ENCODE measurements at regions not wholly inside any gene's neighbourhood (a gene's known extent, or its start where the extent isn't known, plus 50 kb on each side); places are given as distances from the start of the nearest gene placed in this dataset.
"Not testable (repeated sequence)": the region's sequence is repeated elsewhere in the genome, so short reads cannot be mapped to it uniquely, and the experiment has no call there.

DNA sequence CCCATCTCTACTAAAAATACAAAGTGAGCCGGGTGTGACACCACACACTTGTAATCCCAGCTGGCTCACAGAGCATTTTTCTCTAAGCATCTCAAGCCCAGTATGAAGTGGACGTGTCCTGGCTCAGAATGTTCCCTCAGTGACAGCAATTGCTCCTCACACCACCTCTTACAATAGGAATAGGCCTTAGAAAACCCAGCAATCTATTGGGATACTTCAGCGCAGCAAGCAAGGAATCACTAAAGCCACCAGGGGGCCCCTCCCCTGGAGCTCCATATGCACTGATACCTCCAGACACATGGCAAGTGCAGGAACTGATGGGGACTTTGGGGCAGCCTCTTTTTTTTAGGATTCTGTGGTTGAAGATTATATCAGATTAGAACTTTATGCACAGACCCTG, 82.5 kb upstream of the GOLGA6L6 start:
- DNase-seq (ENCODE audit: low spot score), result not testable (repeated sequence)

DNA sequence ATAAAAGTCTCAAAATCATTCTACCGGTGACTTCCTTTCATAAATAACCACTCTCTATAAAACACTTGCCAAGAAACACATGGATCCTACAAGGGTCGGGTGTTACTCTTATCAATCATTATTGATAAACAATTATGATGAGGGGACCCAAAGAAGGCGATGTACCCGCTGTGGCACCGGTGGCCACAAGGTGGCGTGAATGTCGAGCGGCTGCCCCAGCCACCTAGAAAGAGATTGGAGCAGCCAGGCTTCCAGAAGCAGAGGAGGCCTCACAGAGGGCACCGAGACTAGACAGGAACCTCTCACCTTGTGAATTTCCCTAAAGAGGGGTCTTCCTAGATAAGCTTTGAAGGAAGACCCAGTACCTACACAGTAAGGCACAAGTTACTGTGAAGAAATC, 80.5 kb upstream of the GOLGA6L6 start:
- not testable (repeated sequence) for DNase-seq (ENCODE audit: low spot score)

DNA sequence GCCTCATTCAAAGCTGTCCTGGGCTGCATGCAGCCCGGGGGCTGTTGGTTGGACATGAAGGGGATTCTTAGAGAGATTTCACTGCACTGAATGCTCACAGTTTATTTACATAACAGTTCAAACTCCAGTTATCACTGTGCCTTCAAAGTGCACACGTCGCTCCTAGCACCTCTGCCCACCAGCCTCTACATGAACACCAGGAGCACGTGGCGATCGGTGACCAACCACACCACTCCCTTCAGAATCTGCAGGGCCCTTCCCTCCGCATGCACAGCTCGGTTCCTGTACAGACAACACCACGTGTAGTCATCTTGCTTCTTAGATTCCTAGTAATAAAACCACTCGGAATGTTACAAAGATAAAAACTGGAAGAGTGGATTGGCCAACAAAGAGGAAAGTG, 72.9 kb upstream of the GOLGA6L6 start:
- DNase-seq (ENCODE audit: low spot score), result not testable (repeated sequence)

DNA sequence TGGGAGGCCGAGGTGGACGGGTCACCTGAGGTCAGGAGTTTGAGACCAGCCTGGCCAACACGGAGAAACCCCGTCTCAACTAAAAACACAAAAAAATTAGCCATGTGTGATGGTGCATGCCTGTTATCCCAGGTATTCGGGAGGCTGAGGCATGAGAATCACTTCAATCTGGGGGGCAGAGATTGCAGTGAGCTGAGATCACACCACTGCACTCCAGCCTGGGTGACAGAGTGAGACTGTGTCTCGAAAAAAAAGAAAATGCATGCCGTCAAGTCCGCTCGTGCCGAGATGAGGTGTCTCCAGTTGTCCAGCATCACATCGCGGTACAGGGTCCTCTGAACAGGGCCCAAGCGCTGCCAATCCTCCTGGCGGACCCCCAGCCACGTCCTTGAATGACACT, 71.2 kb upstream of the GOLGA6L6 start:
- not testable (repeated sequence) for DNase-seq (ENCODE audit: low spot score)

DNA sequence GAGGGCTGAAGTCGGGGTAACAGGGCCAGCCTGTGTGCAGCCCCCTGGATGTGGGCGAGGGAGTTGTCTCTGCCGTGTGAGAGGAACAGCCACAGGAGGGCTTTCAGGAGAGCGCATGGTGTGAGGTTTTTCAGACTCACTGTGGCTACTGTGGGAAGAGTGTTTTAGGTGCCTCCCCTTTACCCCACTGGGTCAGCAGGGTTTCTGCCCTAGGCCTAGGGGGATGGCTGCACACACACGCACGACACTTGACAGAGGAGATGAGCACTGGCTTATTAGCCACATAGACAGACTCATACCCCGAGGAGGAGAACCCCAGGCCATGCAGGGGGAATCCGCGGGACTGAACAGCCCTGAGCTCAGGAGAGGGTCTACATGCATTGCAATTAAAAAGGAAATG, 70.8 kb upstream of the GOLGA6L6 start:
- not testable (repeated sequence) for DNase-seq (ENCODE audit: low spot score)

DNA sequence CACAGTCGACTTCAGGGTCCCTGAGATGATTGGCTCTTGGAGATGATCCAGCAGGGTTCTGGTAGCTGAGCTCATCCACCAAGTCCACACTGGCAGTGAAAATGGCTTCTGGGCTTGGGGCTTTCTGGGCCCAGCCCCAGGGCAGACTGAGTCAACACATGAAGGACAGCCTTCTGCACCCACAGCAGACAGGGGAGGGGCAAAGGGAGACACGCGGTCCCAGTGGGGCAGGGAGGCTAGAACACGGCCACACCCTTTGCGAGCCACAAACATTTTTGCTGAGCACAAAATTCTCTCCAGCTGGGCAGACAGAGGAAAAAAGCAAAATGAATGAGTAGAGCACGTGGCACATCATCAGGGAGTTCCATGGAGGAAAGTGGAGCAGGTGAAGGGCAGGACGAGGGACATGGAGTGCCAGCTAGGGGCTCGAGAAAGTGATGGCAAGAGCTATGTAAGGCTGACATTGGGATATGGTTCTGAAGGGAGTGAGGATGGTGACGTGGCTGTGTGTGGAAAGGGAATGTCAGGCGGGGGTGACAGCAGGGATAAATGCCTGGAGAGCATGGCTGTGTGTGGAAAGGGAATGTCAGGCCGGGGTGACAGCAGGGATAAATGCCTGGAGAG, 70.2 kb upstream of the GOLGA6L6 start:
- not testable (repeated sequence) for DNase-seq (ENCODE audit: low spot score)

DNA sequence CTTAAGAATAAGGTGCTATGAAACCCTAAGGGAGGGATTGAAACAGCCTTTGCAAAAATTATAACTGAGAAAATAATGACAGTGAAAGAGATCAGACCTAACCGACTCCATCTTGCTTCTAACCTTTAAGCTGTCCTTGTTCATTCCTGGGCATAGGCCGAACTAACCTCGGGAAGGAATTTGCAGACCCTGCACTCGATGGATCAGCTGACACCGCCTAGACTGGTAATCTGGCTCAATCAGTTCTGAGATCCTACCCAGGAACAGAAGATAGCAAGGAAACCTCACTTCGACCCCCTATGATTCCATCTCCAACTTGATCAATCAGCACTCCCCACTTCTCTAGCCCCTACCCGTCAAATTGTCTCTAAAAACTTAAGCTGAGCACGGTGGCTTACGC, 66.6 kb upstream of the GOLGA6L6 start:
- DNase-seq (ENCODE audit: low spot score), result not testable (repeated sequence)

DNA sequence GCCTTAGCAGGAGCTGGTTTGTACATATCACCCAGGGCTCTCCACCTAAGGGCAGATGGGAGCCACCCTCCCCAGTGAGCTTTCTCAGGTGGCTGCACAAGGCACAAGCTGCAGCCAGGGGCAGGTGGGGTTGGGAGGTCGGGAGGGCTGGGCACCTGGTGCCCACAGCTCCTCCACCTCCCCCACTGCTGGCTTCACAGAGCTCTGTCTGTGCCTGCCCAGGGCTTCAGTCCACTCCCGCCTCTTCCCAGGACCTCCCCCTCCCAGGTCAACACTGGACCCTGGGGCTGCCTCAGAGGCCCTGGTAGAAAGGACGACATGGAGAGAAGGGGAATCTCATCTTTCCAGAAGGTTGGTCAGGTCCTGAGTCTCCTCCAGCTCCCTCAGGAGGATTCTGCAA, 55.6 kb upstream of the GOLGA6L6 start:
- DNase-seq (ENCODE audit: low spot score), result not testable (repeated sequence)

DNA sequence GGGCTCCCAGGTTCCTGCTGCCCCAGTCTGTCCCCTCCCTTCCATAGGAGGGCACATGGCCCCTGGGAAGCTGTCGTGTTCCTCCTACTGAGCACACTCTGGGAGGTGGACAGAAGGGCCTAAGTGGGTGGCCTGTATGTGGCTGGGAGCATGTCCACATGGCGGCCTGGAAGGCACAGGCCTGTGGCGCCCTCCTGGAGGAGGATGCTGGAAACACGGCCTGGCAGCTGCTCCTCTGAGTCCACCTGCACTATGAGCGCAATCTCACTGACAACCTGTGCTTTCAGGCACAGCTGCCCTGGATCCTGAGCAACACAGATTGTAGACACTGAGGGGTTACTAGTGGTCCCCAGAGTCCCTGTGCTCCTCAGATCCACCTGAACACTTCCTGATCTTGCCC, 52.6 kb upstream of the GOLGA6L6 start:
- not testable (repeated sequence) for DNase-seq (ENCODE audit: low spot score)

DNA sequence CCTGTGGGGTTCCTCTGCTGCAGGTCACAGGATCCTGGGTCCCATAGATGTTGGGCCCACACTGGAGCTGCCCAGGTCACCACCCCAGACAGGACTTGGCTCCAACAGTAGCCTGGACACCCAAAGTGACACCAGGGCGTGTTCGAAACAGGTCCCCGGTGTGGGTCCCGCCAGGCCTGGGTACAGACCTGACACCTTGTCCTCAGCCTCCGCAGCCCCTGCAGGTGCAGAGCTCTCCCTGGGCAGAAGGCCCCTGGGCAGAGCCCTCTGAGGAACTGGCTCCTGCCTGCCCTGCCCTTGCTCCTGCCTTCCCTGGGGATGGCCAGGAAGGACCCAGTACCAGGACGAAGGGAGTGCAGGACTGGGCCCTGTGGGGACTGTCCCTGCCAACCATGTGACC, 50.3 kb upstream of the GOLGA6L6 start:
- not testable (repeated sequence) for DNase-seq (ENCODE audit: low spot score)
